ENCODE measurements at regions not wholly inside any gene's neighbourhood (a gene's known extent, or its start where the extent isn't known, plus 50 kb on each side); places are given as distances from the start of the nearest gene placed in this dataset.

DNA sequence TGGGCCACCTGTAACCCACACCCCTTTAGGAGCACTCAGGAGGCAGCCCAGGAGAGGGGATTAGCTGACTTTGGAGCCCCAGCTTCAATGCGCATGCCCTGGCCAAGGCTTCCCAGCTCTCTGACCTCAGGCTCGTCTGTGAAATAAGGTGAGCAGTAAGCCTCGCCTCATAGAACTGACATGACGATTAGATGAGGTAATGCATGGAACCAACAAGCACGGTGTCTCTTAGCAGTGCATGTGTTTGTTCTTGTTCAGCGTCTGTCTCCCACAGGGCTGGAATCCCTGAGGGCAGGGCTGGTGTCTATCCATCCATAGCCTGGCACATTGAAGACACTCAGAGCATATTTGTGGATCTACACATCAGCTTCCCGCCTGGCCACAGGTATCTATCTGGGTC, 415.4 kb downstream of the MN1 start:
- TF ChIP-seq, protein P1, sequence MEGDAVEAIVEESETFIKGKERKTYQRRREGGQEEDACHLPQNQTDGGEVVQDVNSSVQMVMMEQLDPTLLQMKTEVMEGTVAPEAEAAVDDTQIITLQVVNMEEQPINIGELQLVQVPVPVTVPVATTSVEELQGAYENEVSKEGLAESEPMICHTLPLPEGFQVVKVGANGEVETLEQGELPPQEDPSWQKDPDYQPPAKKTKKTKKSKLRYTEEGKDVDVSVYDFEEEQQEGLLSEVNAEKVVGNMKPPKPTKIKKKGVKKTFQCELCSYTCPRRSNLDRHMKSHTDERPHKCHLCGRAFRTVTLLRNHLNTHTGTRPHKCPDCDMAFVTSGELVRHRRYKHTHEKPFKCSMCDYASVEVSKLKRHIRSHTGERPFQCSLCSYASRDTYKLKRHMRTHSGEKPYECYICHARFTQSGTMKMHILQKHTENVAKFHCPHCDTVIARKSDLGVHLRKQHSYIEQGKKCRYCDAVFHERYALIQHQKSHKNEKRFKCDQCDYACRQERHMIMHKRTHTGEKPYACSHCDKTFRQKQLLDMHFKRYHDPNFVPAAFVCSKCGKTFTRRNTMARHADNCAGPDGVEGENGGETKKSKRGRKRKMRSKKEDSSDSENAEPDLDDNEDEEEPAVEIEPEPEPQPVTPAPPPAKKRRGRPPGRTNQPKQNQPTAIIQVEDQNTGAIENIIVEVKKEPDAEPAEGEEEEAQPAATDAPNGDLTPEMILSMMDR (IDR thresholded peaks at IDR 0.05), result no peak
- TF ChIP-seq POLR2A (IDR thresholded peaks at IDR 0.05), result no peak

Data from Peyer's patch (tissue), 4 donors.